ENCODE measurements at regions not wholly inside any gene's neighbourhood (a gene's known extent, or its start where the extent isn't known, plus 50 kb on each side); places are given as distances from the start of the nearest gene placed in this dataset.

DNA sequence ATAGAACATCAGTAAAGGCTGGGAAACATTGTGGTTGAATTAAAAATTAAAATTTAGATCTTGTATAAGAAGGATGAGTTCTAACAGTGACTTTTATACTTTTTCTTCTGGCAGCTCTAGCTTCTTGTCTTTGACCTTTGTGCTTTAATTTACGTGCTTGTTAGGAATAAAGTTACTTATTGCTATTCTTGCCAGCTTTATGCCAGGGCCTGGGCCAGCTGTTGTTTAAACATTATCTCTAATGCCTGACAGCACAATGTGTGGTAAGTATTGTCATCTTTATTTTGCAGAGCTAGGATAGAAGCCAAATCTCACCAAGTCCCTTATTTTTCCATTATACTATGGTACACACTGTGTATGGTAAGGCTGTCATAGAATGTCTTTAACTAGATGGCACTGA, 766.7 kb upstream of the GOLIM4 start:
- POLR2A ChIA-PET = no interaction called here
- H3K27me3 Mint-ChIP-seq (ENCODE audit: insufficient read depth, unreplicated experiment) = peaks cover 47% of the 10 kb centered on the region
- no peak for DNase-seq (ENCODE audit: unreplicated experiment)
- no peaks in the 10 kb centered on the region for H3K9me3 Mint-ChIP-seq (ENCODE audit: unreplicated experiment)
- no peaks in the 10 kb centered on the region for H3K36me3 Mint-ChIP-seq (ENCODE audit: insufficient read depth, unreplicated experiment)
- CTCF ChIA-PET = interaction anchor here (0.5 to 3.7 kb wide), 12 partner anchors 14 to 883 kb away, joined by 3 to 18 read pairs (median 4); no protein-coding TSS in a partner anchor
- intact Hi-C loops (cut with micrococcal nuclease) = loop anchor here (10.0 kb wide), 2 partner anchors 162 to 282 kb away; no protein-coding TSS in a partner anchor
- BruUV-seq (replicated peaks) = no TSS peak
- no peaks in the 10 kb centered on the region for H3K4me1 Mint-ChIP-seq (ENCODE audit: insufficient read depth, unreplicated experiment)
- H3K27ac Mint-ChIP-seq (ENCODE audit: low read depth, unreplicated experiment) = no peak overlapping the region
- TF ChIP-seq CTCF (IDR thresholded peaks at IDR 0.05; ENCODE audit: unreplicated experiment) = no peak
- H3K4me3 Mint-ChIP-seq (ENCODE audit: unreplicated experiment) = no peak overlapping the region

DNA sequence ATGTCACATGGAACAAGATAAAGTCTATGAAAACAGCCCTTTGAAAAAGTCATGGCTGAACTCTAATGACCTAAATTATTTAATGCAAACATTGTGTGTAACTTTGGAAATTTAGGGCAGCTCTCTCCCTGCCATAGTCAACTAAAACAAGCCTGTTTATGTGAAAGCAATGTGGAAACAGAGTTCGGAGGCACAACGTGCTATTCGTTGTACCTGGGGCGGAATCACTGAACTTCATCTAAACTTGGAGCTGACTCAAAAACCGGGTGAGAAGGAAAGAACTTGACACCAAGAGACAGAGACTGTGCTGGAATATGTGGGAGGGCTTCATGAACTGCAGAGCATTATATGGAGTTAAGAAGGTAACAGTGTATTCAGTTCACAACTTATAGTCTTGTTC, 764.9 kb upstream of the GOLIM4 start:
- H3K4me3 Mint-ChIP-seq (ENCODE audit: unreplicated experiment) = no peak overlapping the region
- TF ChIP-seq CTCF (IDR thresholded peaks at IDR 0.05; ENCODE audit: unreplicated experiment) = no peak
- POLR2A ChIA-PET = no interaction called here
- no peaks in the 10 kb centered on the region for H3K36me3 Mint-ChIP-seq (ENCODE audit: insufficient read depth, unreplicated experiment)
- intact Hi-C loops (cut with micrococcal nuclease) = loop anchor here (10.0 kb wide), 2 partner anchors 164 to 284 kb away; no protein-coding TSS in a partner anchor
- no peak for DNase-seq (ENCODE audit: unreplicated experiment)
- CTCF ChIA-PET = interaction anchor here (1.2 to 3.7 kb wide), 3 partner anchors 10 to 808 kb away, joined by 3 to 18 read pairs (median 3); no protein-coding TSS in a partner anchor
- no TSS peak for BruUV-seq (replicated peaks)
- no peaks in the 10 kb centered on the region for H3K4me1 Mint-ChIP-seq (ENCODE audit: insufficient read depth, unreplicated experiment)
- peaks cover 45% of the 10 kb centered on the region for H3K27me3 Mint-ChIP-seq (ENCODE audit: insufficient read depth, unreplicated experiment)
- H3K9me3 Mint-ChIP-seq (ENCODE audit: unreplicated experiment) = no peaks in the 10 kb centered on the region
- H3K27ac Mint-ChIP-seq (ENCODE audit: low read depth, unreplicated experiment) = no peak overlapping the region

DNA sequence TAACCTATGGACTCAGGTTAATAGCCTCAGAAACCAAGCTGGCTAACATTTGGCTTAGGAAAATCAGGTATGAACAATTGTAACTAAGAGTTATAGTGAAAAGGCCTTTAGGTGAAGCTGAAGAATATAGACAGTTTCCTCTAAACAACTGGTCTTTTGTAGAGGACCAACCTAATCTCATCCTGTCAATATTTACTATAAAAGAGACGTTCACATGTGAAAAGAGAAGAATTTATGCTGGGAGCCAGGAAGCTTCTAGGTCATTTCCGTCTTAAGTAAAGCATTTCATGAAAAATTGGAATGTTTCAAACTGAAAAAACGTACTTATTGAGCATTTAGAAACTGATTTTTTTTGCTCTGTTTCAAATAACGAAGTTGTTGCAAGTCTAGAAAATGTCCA, 764.3 kb upstream of the GOLIM4 start:
- intact Hi-C loops (cut with micrococcal nuclease) = loop anchor here (10.0 kb wide), 2 partner anchors 165 to 285 kb away; no protein-coding TSS in a partner anchor
- H3K9me3 Mint-ChIP-seq (ENCODE audit: unreplicated experiment) = no peaks in the 10 kb centered on the region
- H3K4me3 Mint-ChIP-seq (ENCODE audit: unreplicated experiment) = no peak overlapping the region
- no peaks in the 10 kb centered on the region for H3K4me1 Mint-ChIP-seq (ENCODE audit: insufficient read depth, unreplicated experiment)
- DNase-seq (ENCODE audit: unreplicated experiment) = no peak
- POLR2A ChIA-PET = no interaction called here
- H3K27me3 Mint-ChIP-seq (ENCODE audit: insufficient read depth, unreplicated experiment) = peaks cover 50% of the 10 kb centered on the region
- H3K27ac Mint-ChIP-seq (ENCODE audit: low read depth, unreplicated experiment) = no peak overlapping the region
- BruUV-seq (replicated peaks) = no TSS peak
- TF ChIP-seq CTCF (IDR thresholded peaks at IDR 0.05; ENCODE audit: unreplicated experiment) = no peak
- H3K36me3 Mint-ChIP-seq (ENCODE audit: insufficient read depth, unreplicated experiment) = no peaks in the 10 kb centered on the region
- CTCF ChIA-PET = interaction anchor here (1.2 to 3.7 kb wide), 3 partner anchors 9 to 808 kb away, joined by 3 to 18 read pairs (median 3); no protein-coding TSS in a partner anchor

- ChIA-PET POLR2A (no interaction called here), CTCF (interaction anchor here (1.2 to 3.7 kb wide), 2 partner anchors 9 to 12 kb away, joined by 3 to 18 read pairs; no protein-coding TSS in a partner anchor)
- Mint-ChIP-seq H3K27ac (ENCODE audit: low read depth, unreplicated experiment) (no peak overlapping the region), H3K9me3 (ENCODE audit: unreplicated experiment) (no peaks in the 10 kb centered on the region), H3K36me3 (ENCODE audit: insufficient read depth, unreplicated experiment) (no peaks in the 10 kb centered on the region), H3K27me3 (ENCODE audit: insufficient read depth, unreplicated experiment) (peaks cover 55% of the 10 kb centered on the region), H3K4me3 (ENCODE audit: unreplicated experiment) (no peak overlapping the region), H3K4me1 (ENCODE audit: insufficient read depth, unreplicated experiment) (no peaks in the 10 kb centered on the region)
- TF ChIP-seq CTCF (IDR thresholded peaks at IDR 0.05; ENCODE audit: unreplicated experiment) = no peak
- no peak for DNase-seq (ENCODE audit: unreplicated experiment)
- intact Hi-C loops (cut with micrococcal nuclease) = no loop called here
- no TSS peak for BruUV-seq (replicated peaks)
Measured at GRCh38 chr3:168859574-168859973, 763.9 kb upstream of the GOLIM4 start.
